ENCODE measurements at regions not wholly inside any gene's neighbourhood (a gene's known extent, or its start where the extent isn't known, plus 50 kb on each side); places are given as distances from the start of the nearest gene placed in this dataset.

- TF ChIP-seq YY1 (IDR thresholded peaks at IDR 0.05; ENCODE audit: low read depth) (no peak), MEF2A (IDR thresholded peaks at IDR 0.05; ENCODE audit: borderline replicate concordance, low read depth) (no peak), RAD21 (IDR thresholded peaks at IDR 0.05; ENCODE audit: low read length) (no peak), SIN3A (IDR thresholded peaks at IDR 0.05; ENCODE audit: borderline replicate concordance, low read depth, low read length) (no peak), FOXM1 (IDR thresholded peaks at IDR 0.05; ENCODE audit: low read depth) (no peak)
- H3K4me2 ChIP-seq: no peak overlapping the region
- WGBS (ENCODE audit: low lambda C conversion rate): 0% methylated on average over 1 of the region's 1 CpG
- H3F3A ChIP-seq (replicated peaks; ENCODE audit: insufficient read depth): no peaks in the 10 kb centered on the region
- ChIA-PET POLR2A (no interaction called here), CTCF (interaction anchor here (0.5 to 1.3 kb wide), 3 partner anchors 21 to 41 kb away, joined by 3 to 5 read pairs (median 4); no protein-coding TSS in a partner anchor)
- no peaks in the 10 kb centered on the region for H4K20me1 ChIP-seq (ENCODE audit: insufficient read depth)
- H2AFZ ChIP-seq (ENCODE audit: low read depth): no peak overlapping the region
- no peaks in the 10 kb centered on the region for H3K4me1 ChIP-seq (ENCODE audit: control insufficient read depth in 1 of 2, insufficient read depth in 2 of 2, low read depth in 1 of 2, low read length in 1 of 2)
- no peak overlapping the region for H3K4me3 ChIP-seq (ENCODE audit: low read depth in 2 of 2, low read length in 1 of 2)
- H3K9ac ChIP-seq: no peak overlapping the region
- no peaks in the 10 kb centered on the region for H3K36me3 ChIP-seq (replicated peaks in 1 of 2; ENCODE audit: control insufficient read depth in 1 of 2, insufficient read depth in 2 of 2, low read length in 1 of 2)
- H3K9me3 ChIP-seq: no peaks in the 10 kb centered on the region
- peaks cover 25% of the 10 kb centered on the region; the same call in 1 of the 2 replicates for H3K27me3 ChIP-seq (ENCODE audit: insufficient read depth)
- H3K79me2 ChIP-seq (ENCODE audit: insufficient read depth): no peaks in the 10 kb centered on the region
- DNase-seq: no peak
- no peak overlapping the region for H3K27ac ChIP-seq (ENCODE audit: low read depth in 2 of 2, low read length in 1 of 2)
- H3K9me2 ChIP-seq: no peaks in the 10 kb centered on the region
Observed at GRCh38 chr10:28200775-28201174, 102.1 kb downstream of the MPP7 start.

- H4K20me1 ChIP-seq (ENCODE audit: insufficient read depth): no peaks in the 10 kb centered on the region
- no peaks in the 10 kb centered on the region for H3K9me2 ChIP-seq
- WGBS (ENCODE audit: low lambda C conversion rate): 2% methylated on average over 7 of the region's 7 CpGs
- CTCF ChIA-PET: interaction anchor here (1.3 kb wide), 1 partner anchor 42 kb away, joined by 4 read pairs; no protein-coding TSS in a partner anchor
- H3F3A ChIP-seq (replicated peaks; ENCODE audit: insufficient read depth): no peaks in the 10 kb centered on the region
- TF ChIP-seq NRF1 (IDR thresholded peaks at IDR 0.05; ENCODE audit: low read depth, low read length): no peak
- H3K9ac ChIP-seq: no peak overlapping the region
- H3K79me2 ChIP-seq (ENCODE audit: insufficient read depth): no peaks in the 10 kb centered on the region
- H3K36me3 ChIP-seq (replicated peaks in 1 of 2; ENCODE audit: control insufficient read depth in 1 of 2, insufficient read depth in 2 of 2, low read length in 1 of 2): no peaks in the 10 kb centered on the region
- DNase-seq: no peak
- POLR2A ChIA-PET: no interaction called here
- peaks cover 25% of the 10 kb centered on the region; the same call in 1 of the 2 replicates for H3K27me3 ChIP-seq (ENCODE audit: insufficient read depth)
- H3K4me3 ChIP-seq (ENCODE audit: low read depth in 2 of 2, low read length in 1 of 2): no peak overlapping the region
- H3K9me3 ChIP-seq: no peaks in the 10 kb centered on the region
- no peak overlapping the region for H2AFZ ChIP-seq (ENCODE audit: low read depth)
- H3K27ac ChIP-seq (ENCODE audit: low read depth in 2 of 2, low read length in 1 of 2): no peak overlapping the region
- H3K4me2 ChIP-seq: no peak overlapping the region
- no peaks in the 10 kb centered on the region for H3K4me1 ChIP-seq (ENCODE audit: control insufficient read depth in 1 of 2, insufficient read depth in 2 of 2, low read depth in 1 of 2, low read length in 1 of 2)
Observed at GRCh38 chr10:28199941-28200340, 102.9 kb downstream of the MPP7 start.

GRCh38 chr10:28190196-28190595 is 112.7 kb downstream of the MPP7 start:
- ChIA-PET POLR2A (no interaction called here), CTCF (no interaction called here)
- Histone ChIP-seq H3K9ac (no peak overlapping the region), H2AFZ (ENCODE audit: low read depth) (no peak overlapping the region), H3K79me2 (ENCODE audit: insufficient read depth) (no peaks in the 10 kb centered on the region), H3K4me1 (ENCODE audit: control insufficient read depth in 1 of 2, insufficient read depth in 2 of 2, low read depth in 1 of 2, low read length in 1 of 2) (no peaks in the 10 kb centered on the region), H3K4me3 (ENCODE audit: low read depth in 2 of 2, low read length in 1 of 2) (no peak overlapping the region), H3K27ac (ENCODE audit: low read depth in 2 of 2, low read length in 1 of 2) (no peak overlapping the region), H3K36me3 (replicated peaks in 1 of 2; ENCODE audit: control insufficient read depth in 1 of 2, insufficient read depth in 2 of 2, low read length in 1 of 2) (no peaks in the 10 kb centered on the region), H3K9me3 (no peaks in the 10 kb centered on the region), H3K4me2 (no peak overlapping the region), H4K20me1 (ENCODE audit: insufficient read depth) (no peaks in the 10 kb centered on the region), H3F3A (replicated peaks; ENCODE audit: insufficient read depth) (no peaks in the 10 kb centered on the region), H3K27me3 (ENCODE audit: insufficient read depth) (no peaks in the 10 kb centered on the region; the same call in 1 of the 2 replicates), H3K9me2 (no peaks in the 10 kb centered on the region)
- no peak for DNase-seq
- WGBS (ENCODE audit: low lambda C conversion rate): 4% methylated on average over 3 of the region's 3 CpGs
- TF ChIP-seq RXRA (IDR thresholded peaks at IDR 0.05; ENCODE audit: borderline replicate concordance, low read depth): no peak
- TF ChIP-seq USF1 (IDR thresholded peaks at IDR 0.05; ENCODE audit: borderline replicate concordance, low read depth): no peak
- no peak for TF ChIP-seq ZBTB33 (IDR thresholded peaks at IDR 0.05; ENCODE audit: borderline replicate concordance, low read depth)
- TF ChIP-seq GABPA (IDR thresholded peaks at IDR 0.05; ENCODE audit: low read depth): no peak
- no peak for TF ChIP-seq JUND (IDR thresholded peaks at IDR 0.05)
- TF ChIP-seq MEF2A (IDR thresholded peaks at IDR 0.05; ENCODE audit: borderline replicate concordance, low read depth): no peak
- TF ChIP-seq IRF3 (IDR thresholded peaks at IDR 0.05; ENCODE audit: low read depth, low read length): no peak
- TF ChIP-seq RFX5 (IDR thresholded peaks at IDR 0.05; ENCODE audit: low read length): no peak
- no peak for TF ChIP-seq MXI1 (IDR thresholded peaks at IDR 0.05; ENCODE audit: low read depth, low read length)
- no peak for TF ChIP-seq GATA2 (CRISPR knock-in tag; IDR thresholded peaks at IDR 0.05)
- no peak for TF ChIP-seq USF2 (IDR thresholded peaks at IDR 0.05; ENCODE audit: borderline replicate concordance, low read depth, low read length)
- TF ChIP-seq FOXM1 (IDR thresholded peaks at IDR 0.05; ENCODE audit: low read depth): no peak
